HUES48 (cell line): ENCODE measurements at regions not wholly inside any gene's neighbourhood (a gene's known extent, or its start where the extent isn't known, plus 50 kb on each side); places are given as distances from the start of the nearest gene placed in this dataset.
"Not testable (repeated sequence)": the region's sequence is repeated elsewhere in the genome, so short reads cannot be mapped to it uniquely, and the experiment has no call there.

ENCODE experiments used
- H3K27ac ChIP-seq: one replicate; pipeline ENCODE4 v1.7.0; 2013; ENCODE audit warnings: low read depth, low read length, inconsistent platforms
- H3K27me3 ChIP-seq: 2 replicates; pipeline ENCODE4 v1.6.1; 2013; ENCODE audit warnings: mild to moderate bottlenecking, low read length; ENCODE audit not compliant: control insufficient read depth, insufficient read depth
- H3K36me3 ChIP-seq: 2 replicates; pipeline ENCODE4 v1.6.1; 2013; ENCODE audit warnings: low read length; ENCODE audit not compliant: control insufficient read depth, insufficient read depth
- H3K4me1 ChIP-seq: 2 replicates; pipeline ENCODE4 v1.6.1; 2013; ENCODE audit warnings: mild to moderate bottlenecking, low read length; ENCODE audit not compliant: control insufficient read depth, insufficient read depth
- H3K4me3 ChIP-seq: 2 replicates; pipeline ENCODE4 v1.5.1; 2013; ENCODE audit warnings: mild to moderate bottlenecking, low read depth, low read length
- H3K9ac ChIP-seq: 2 replicates; pipeline ENCODE4 v1.6.1; 2013; ENCODE audit warnings: mild to moderate bottlenecking, low read depth, low read length, moderate library complexity
- H3K9me3 ChIP-seq: 2 replicates; pipeline ENCODE4 v1.6.1; 2013; ENCODE audit warnings: low read length; ENCODE audit not compliant: control insufficient read depth, insufficient read depth

- H3K27ac ChIP-seq: no peak overlapping the region
- no peak overlapping the region for H3K4me3 ChIP-seq
- H3K9ac ChIP-seq: no peak overlapping the region
- H3K9me3 ChIP-seq: no peaks in the 10 kb centered on the region
- no peaks in the 10 kb centered on the region for H3K27me3 ChIP-seq
- H3K4me1 ChIP-seq: peaks cover 5% of the 10 kb centered on the region; the same call in 1 of the 2 replicates
- no peaks in the 10 kb centered on the region for H3K36me3 ChIP-seq
Measured at GRCh38 chr2:43144263-43144662, 82.1 kb downstream of the ZFP36L2 start.

GRCh38 chr2:43143756-43144155 is 82.7 kb downstream of the ZFP36L2 start:
- Histone ChIP-seq H3K4me1 (peaks cover 5% of the 10 kb centered on the region; the same call in 1 of the 2 replicates), H3K9me3 (no peaks in the 10 kb centered on the region), H3K36me3 (no peaks in the 10 kb centered on the region), H3K4me3 (no peak overlapping the region), H3K27ac (no peak overlapping the region), H3K9ac (no peak overlapping the region), H3K27me3 (no peaks in the 10 kb centered on the region)

- Histone ChIP-seq H3K4me1 (peaks cover 5% of the 10 kb centered on the region; the same call in 1 of the 2 replicates), H3K27me3 (no peaks in the 10 kb centered on the region), H3K27ac (no peak overlapping the region), H3K9ac (no peak overlapping the region), H3K36me3 (no peaks in the 10 kb centered on the region), H3K4me3 (no peak overlapping the region), H3K9me3 (no peaks in the 10 kb centered on the region)
Measured at GRCh38 chr2:43142921-43143438, 83.4 kb downstream of the ZFP36L2 start.

- not testable (repeated sequence) for H3K36me3 ChIP-seq, H3K4me3 ChIP-seq, H3K27ac ChIP-seq, H3K27me3 ChIP-seq, H3K9me3 ChIP-seq, H3K9ac ChIP-seq, H3K4me1 ChIP-seq
Measured at GRCh38 chr2:43141636-43142151, 84.7 kb downstream of the ZFP36L2 start.

- peaks cover 11% of the 10 kb centered on the region for H3K4me1 ChIP-seq
- H3K9ac ChIP-seq: no peak overlapping the region
- no peaks in the 10 kb centered on the region for H3K36me3 ChIP-seq
- H3K9me3 ChIP-seq: no peaks in the 10 kb centered on the region
- H3K4me3 ChIP-seq: no peak overlapping the region
- no peaks in the 10 kb centered on the region for H3K27me3 ChIP-seq
- no peak overlapping the region for H3K27ac ChIP-seq
Measured at GRCh38 chr2:43139996-43140621, 86.3 kb downstream of the ZFP36L2 start.

GRCh38 chr2:43139501-43139900 is 86.9 kb downstream of the ZFP36L2 start:
- Histone ChIP-seq H3K9ac (no peak overlapping the region), H3K4me3 (no peak overlapping the region), H3K27ac (no peak overlapping the region), H3K9me3 (no peaks in the 10 kb centered on the region), H3K36me3 (no peaks in the 10 kb centered on the region), H3K27me3 (no peaks in the 10 kb centered on the region), H3K4me1 (peaks cover 11% of the 10 kb centered on the region)

- no peak overlapping the region for H3K27ac ChIP-seq
- no peaks in the 10 kb centered on the region for H3K36me3 ChIP-seq
- no peaks in the 10 kb centered on the region for H3K9me3 ChIP-seq
- H3K9ac ChIP-seq: no peak overlapping the region
- peaks cover 17% of the 10 kb centered on the region for H3K4me1 ChIP-seq
- no peak overlapping the region for H3K4me3 ChIP-seq
- H3K27me3 ChIP-seq: no peaks in the 10 kb centered on the region
Measured at GRCh38 chr2:43138441-43138840, 88.0 kb downstream of the ZFP36L2 start.

- Histone ChIP-seq H3K4me1 (peaks cover 17% of the 10 kb centered on the region), H3K9ac (no peak overlapping the region)
Measured at GRCh38 chr2:43136876-43137275, 89.5 kb downstream of the ZFP36L2 start.

GRCh38 chr2:43136011-43136799 is 90.2 kb downstream of the ZFP36L2 start:
- H3K36me3 ChIP-seq: no peaks in the 10 kb centered on the region
- peaks cover 17% of the 10 kb centered on the region for H3K4me1 ChIP-seq
- H3K4me3 ChIP-seq: no peak overlapping the region
- no peaks in the 10 kb centered on the region for H3K9me3 ChIP-seq
- H3K27me3 ChIP-seq: no peaks in the 10 kb centered on the region
- H3K27ac ChIP-seq: no peak overlapping the region
- no peak overlapping the region for H3K9ac ChIP-seq

More at GRCh38 chr2:43136876-43137275, 89.5 kb downstream of the ZFP36L2 start:
- no peak overlapping the region for H3K4me3 ChIP-seq
- no peaks in the 10 kb centered on the region for H3K27me3 ChIP-seq
- H3K9me3 ChIP-seq: no peaks in the 10 kb centered on the region
- H3K36me3 ChIP-seq: no peaks in the 10 kb centered on the region
- peak overlapping the region; percentile 30 for H3K27ac ChIP-seq

- Histone ChIP-seq H3K9me3 (no peaks in the 10 kb centered on the region), H3K4me3 (no peak overlapping the region), H3K27me3 (no peaks in the 10 kb centered on the region), H3K4me1 (peaks cover 17% of the 10 kb centered on the region), H3K9ac (no peak overlapping the region), H3K27ac (no peak overlapping the region), H3K36me3 (no peaks in the 10 kb centered on the region)
Measured at GRCh38 chr2:43135583-43135982, 90.8 kb downstream of the ZFP36L2 start.

GRCh38 chr2:43134571-43134889 is 91.9 kb downstream of the ZFP36L2 start:
- Histone ChIP-seq H3K36me3 (no peaks in the 10 kb centered on the region), H3K4me1 (peaks cover 17% of the 10 kb centered on the region), H3K27me3 (no peaks in the 10 kb centered on the region), H3K9me3 (no peaks in the 10 kb centered on the region), H3K9ac (no peak overlapping the region), H3K27ac (no peak overlapping the region), H3K4me3 (no peak overlapping the region)
